ENCODE measurements at regions not wholly inside any gene's neighbourhood (a gene's known extent, or its start where the extent isn't known, plus 50 kb on each side); places are given as distances from the start of the nearest gene placed in this dataset.

DNA sequence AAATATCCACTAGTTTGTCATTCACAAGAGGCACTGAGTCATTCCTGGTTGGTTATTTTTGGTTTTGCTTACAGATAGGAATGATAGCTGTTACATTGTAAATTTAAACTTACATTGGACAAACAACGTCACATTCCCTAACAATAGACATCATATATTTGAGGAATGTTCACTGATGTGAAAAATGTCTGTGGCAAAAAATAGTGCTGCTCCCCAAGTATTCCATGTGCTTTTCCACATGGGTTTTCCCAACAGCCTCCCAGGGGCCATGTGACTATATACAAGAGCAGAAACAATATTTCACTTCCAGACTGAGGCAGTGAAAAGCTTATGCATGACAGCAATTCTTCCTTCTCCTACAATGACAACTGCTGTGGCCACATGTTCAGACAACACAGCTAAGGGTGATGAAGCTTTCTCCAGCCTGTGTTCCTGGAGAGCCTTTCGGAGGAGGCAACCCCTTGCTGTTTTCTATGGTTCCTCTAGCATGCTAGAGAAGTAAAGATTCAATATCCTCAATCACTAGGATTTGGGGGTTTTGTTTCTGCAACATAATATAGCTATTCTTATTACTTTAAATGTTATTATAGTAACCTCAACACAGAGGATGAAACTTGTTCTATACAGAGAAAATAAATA is 202.7 kb downstream of the PTH2R start:
- TF ChIP-seq CTCF (conservative IDR thresholded peaks at IDR 0.05): no peak
- no peak for TF ChIP-seq ZFX (IDR thresholded peaks at IDR 0.05)
